Kidney (tissue), 13 donors: ENCODE measurements at regions not wholly inside any gene's neighbourhood (a gene's known extent, or its start where the extent isn't known, plus 50 kb on each side); places are given as distances from the start of the nearest gene placed in this dataset.

Experiments used
- DNase-seq, 5 donors: peaks; one replicate each; pipeline ENCODE4 v3.0.0-alpha.2; 2013 to 2020
- FAIRE-seq: peaks from 2 replicates; lab custom pipeline; 2012; peaks lifted over from hg19 to GRCh38; lab: Jason Lieb, UNC
- H3K27ac ChIP-seq, 2 donors: one replicate each; pipeline ENCODE4 v1.7.0; 2013; ENCODE audit warnings: low read depth in 2 of 2, low read length in 2 of 2, inconsistent platforms in 1 of 2
- H3K27me3 ChIP-seq: one replicate; pipeline ENCODE4 v1.7.1; 2013; ENCODE audit warnings: low read length, inconsistent platforms; ENCODE audit not compliant: control insufficient read depth, insufficient read depth
- H3K36me3 ChIP-seq, 3 donors: one replicate each; pipeline versions ENCODE4 v1.7.0 to v1.7.1; 2013; ENCODE audit warnings: low read length in 3 of 3, control low read depth in 1 of 3, inconsistent platforms in 1 of 3; ENCODE audit not compliant: insufficient read depth in 3 of 3, control insufficient read depth in 2 of 3
- H3K4me1 ChIP-seq, 3 donors: one replicate each; pipeline versions ENCODE4 v1.7.0 to v1.7.1; 2013; ENCODE audit warnings: low read length in 3 of 3, inconsistent platforms in 1 of 3, low read depth in 1 of 3; ENCODE audit not compliant: control insufficient read depth in 2 of 3, insufficient read depth in 2 of 3
- H3K4me3 ChIP-seq, 3 donors: one replicate each; pipeline versions ENCODE4 v1.7.0 to v1.8.1; 2013; ENCODE audit warnings: low read length in 3 of 3, control low read depth in 1 of 3, inconsistent platforms in 1 of 3
- H3K9ac ChIP-seq, 3 donors: one replicate each; pipeline versions ENCODE4 v1.7.0 to v1.7.1; 2013; ENCODE audit warnings: low read length in 3 of 3, control low read depth in 1 of 3, inconsistent platforms in 1 of 3
- H3K9me3 ChIP-seq, 3 donors: one replicate each; pipeline versions ENCODE4 v1.7.0 to v1.7.1; 2013; ENCODE audit warnings: low read length in 3 of 3, control low read depth in 1 of 3, inconsistent platforms in 1 of 3; ENCODE audit not compliant: control insufficient read depth in 2 of 3, insufficient read depth in 1 of 3
- CTCF ChIP-seq: IDR thresholded peaks from 3 replicates; pipeline ENCODE4 v1.5.1; 2012; ENCODE audit warnings: mild to moderate bottlenecking, moderate library complexity, borderline replicate concordance; ENCODE audit not compliant: insufficient read depth; ENCODE audit errors: extremely low read depth
- intact Hi-C: fragments of 100-400 bp; cut with DNase I; formaldehyde crosslinking; loops from one replicate; pipeline ENCODE4 v1.11.1; 2022
- donor health status: control.
- donor health status: control.
- donor health status: control.
- donor health status: control.
- donor health status: control.
- donor health status: DM: yes; HTN: yes; CAD: no.
- donor health status: Normal renal cell carcinoma (clear cell type).

- intact Hi-C loops: loop anchor here (10.0 kb wide), 1 partner anchor 176 kb away; no protein-coding TSS in a partner anchor
- Histone ChIP-seq H3K4me3 (no peak overlapping the region), H3K27me3 (no peaks in the 10 kb centered on the region), H3K27ac (no peak overlapping the region), H3K4me1 (no peaks in the 10 kb centered on the region), H3K9ac (no peak overlapping the region), H3K36me3 (no peaks in the 10 kb centered on the region), H3K9me3 (no peaks in the 10 kb centered on the region)
- DNase-seq: no peak
- no peak for FAIRE-seq
- no peak for TF ChIP-seq CTCF
Observed at GRCh38 chr12:58358369-58358768, 417.0 kb downstream of the ATP23 start.

GRCh38 chr12:58359084-58359483 is 417.7 kb downstream of the ATP23 start:
- DNase-seq (peak in 4 of 5 donors; percentile 27 to 83 (median 64)), FAIRE-seq (no peak)
- no peak overlapping the region for H3K9ac ChIP-seq
- H3K4me3 ChIP-seq: no peak overlapping the region
- H3K27ac ChIP-seq: no peak overlapping the region
- intact Hi-C loops: loop anchor here (10.0 kb wide), 1 partner anchor 176 kb away; no protein-coding TSS in a partner anchor
- no peaks in the 10 kb centered on the region for H3K4me1 ChIP-seq
- H3K27me3 ChIP-seq: no peaks in the 10 kb centered on the region
- no peaks in the 10 kb centered on the region for H3K9me3 ChIP-seq
- H3K36me3 ChIP-seq: no peaks in the 10 kb centered on the region
- TF ChIP-seq CTCF: no peak

GRCh38 chr12:58361056-58361455 is 419.7 kb downstream of the ATP23 start:
- no peak for TF ChIP-seq CTCF
- Histone ChIP-seq H3K36me3 (no peaks in the 10 kb centered on the region), H3K4me3 (no peak overlapping the region), H3K9me3 (no peaks in the 10 kb centered on the region), H3K9ac (no peak overlapping the region), H3K27me3 (no peaks in the 10 kb centered on the region), H3K4me1 (no peaks in the 10 kb centered on the region), H3K27ac (no peak overlapping the region)
- intact Hi-C loops: no loop called here
- no peak for FAIRE-seq
- no peak for DNase-seq

- H3K27me3 ChIP-seq: no peaks in the 10 kb centered on the region
- H3K9me3 ChIP-seq: no peaks in the 10 kb centered on the region
- FAIRE-seq (no peak), DNase-seq (no peak)
- intact Hi-C loops: no loop called here
- no peak overlapping the region for H3K9ac ChIP-seq
- H3K4me1 ChIP-seq: no peaks in the 10 kb centered on the region
- H3K27ac ChIP-seq: no peak overlapping the region
- no peak overlapping the region for H3K4me3 ChIP-seq
- no peak for TF ChIP-seq CTCF
- H3K36me3 ChIP-seq: no peaks in the 10 kb centered on the region
Observed at GRCh38 chr12:58363971-58364370, 422.6 kb downstream of the ATP23 start.
